Calu3 (cell line): ENCODE measurements at regions not wholly inside any gene's neighbourhood (a gene's known extent, or its start where the extent isn't known, plus 50 kb on each side); places are given as distances from the start of the nearest gene placed in this dataset.

ENCODE experiments used
- BruUV-seq: library from RNA; stranded (reverse); fragments of 400-500 nt; replicated peaks from 2 replicates; lab custom pipeline; 2021; lab: Mats Ljungman, UMichigan
- CTCF ChIA-PET: fragments of 300-600 bp; sonication (Branson Sonifier 250); formaldehyde crosslinking; loops from one replicate; lab custom pipeline; 2022; ENCODE audit warnings: antibody characterized with exemption; lab: Charles Lee
- DNase-seq: peaks from one replicate; pipeline ENCODE4 v3.0.0; 2022
- H3K27ac Mint-ChIP-seq: one replicate; pipeline ENCODE4 v1.8.0; 2022; ENCODE audit warnings: mixed read lengths; ENCODE audit not compliant: unreplicated experiment
- H3K27me3 Mint-ChIP-seq: one replicate; pipeline ENCODE4 v1.8.0; 2022; ENCODE audit warnings: mixed read lengths; ENCODE audit not compliant: unreplicated experiment
- H3K36me3 Mint-ChIP-seq: one replicate; pipeline ENCODE4 v1.8.0; 2022; ENCODE audit warnings: mild to moderate bottlenecking, moderate library complexity, mixed read lengths; ENCODE audit not compliant: insufficient read depth, unreplicated experiment
- H3K4me1 Mint-ChIP-seq: one replicate; pipeline ENCODE4 v1.8.0; 2022; ENCODE audit warnings: mild to moderate bottlenecking, low read depth, mixed read lengths; ENCODE audit not compliant: unreplicated experiment
- H3K4me3 Mint-ChIP-seq: one replicate; pipeline ENCODE4 v1.8.0; 2022; ENCODE audit warnings: mild to moderate bottlenecking, low read depth, moderate library complexity, mixed read lengths; ENCODE audit not compliant: unreplicated experiment
- H3K9me3 Mint-ChIP-seq: one replicate; pipeline ENCODE4 v1.8.0; 2022; ENCODE audit warnings: low read depth, mixed read lengths; ENCODE audit not compliant: unreplicated experiment
- CTCF ChIP-seq: fragments of 200-600 bp; IDR thresholded peaks from one replicate; pipeline ENCODE4 v1.8.0; 2022; ENCODE audit warnings: antibody characterized with exemption; ENCODE audit not compliant: unreplicated experiment
- intact Hi-C: fragments of 100-400 bp; cut with micrococcal nuclease; formaldehyde crosslinking; loops from one replicate; pipeline ENCODE4 v1.10.0; 2022; ENCODE audit not compliant: unreplicated experiment

GRCh38 chr2:172200495-172201085, 97.9 kb upstream of the DLX2 start:
- H3K9me3 Mint-ChIP-seq = no peaks in the 10 kb centered on the region
- no peak overlapping the region for H3K4me3 Mint-ChIP-seq
- H3K27me3 Mint-ChIP-seq = no peaks in the 10 kb centered on the region
- BruUV-seq = no TSS peak
- no peak for TF ChIP-seq CTCF
- CTCF ChIA-PET = no interaction called here
- no peak for DNase-seq
- peaks cover 15% of the 10 kb centered on the region for H3K4me1 Mint-ChIP-seq
- intact Hi-C loops = no loop called here
- no peaks in the 10 kb centered on the region for H3K36me3 Mint-ChIP-seq
- no peak overlapping the region for H3K27ac Mint-ChIP-seq

- intact Hi-C loops = no loop called here
- H3K9me3 Mint-ChIP-seq = no peaks in the 10 kb centered on the region
- TF ChIP-seq CTCF = no peak
- H3K27me3 Mint-ChIP-seq = no peaks in the 10 kb centered on the region
- H3K4me3 Mint-ChIP-seq = no peak overlapping the region
- H3K36me3 Mint-ChIP-seq = no peaks in the 10 kb centered on the region
- no peak for DNase-seq
- H3K4me1 Mint-ChIP-seq = no peaks in the 10 kb centered on the region
- CTCF ChIA-PET = no interaction called here
- no TSS peak for BruUV-seq
- no peak overlapping the region for H3K27ac Mint-ChIP-seq
Measured at GRCh38 chr2:172204309-172204708, 101.6 kb upstream of the DLX2 start.

- H3K4me3 Mint-ChIP-seq = no peak overlapping the region
- H3K27me3 Mint-ChIP-seq = no peaks in the 10 kb centered on the region
- no peaks in the 10 kb centered on the region for H3K36me3 Mint-ChIP-seq
- TF ChIP-seq CTCF = no peak
- intact Hi-C loops = no loop called here
- DNase-seq = no peak
- no peaks in the 10 kb centered on the region for H3K9me3 Mint-ChIP-seq
- H3K4me1 Mint-ChIP-seq = no peaks in the 10 kb centered on the region
- no TSS peak for BruUV-seq
- CTCF ChIA-PET = no interaction called here
- H3K27ac Mint-ChIP-seq = no peak overlapping the region
Measured at GRCh38 chr2:172204762-172205161, 102.1 kb upstream of the DLX2 start.

GRCh38 chr2:172205292-172205691, 102.6 kb upstream of the DLX2 start:
- Mint-ChIP-seq H3K4me1 (no peaks in the 10 kb centered on the region), H3K27me3 (no peaks in the 10 kb centered on the region), H3K4me3 (no peak overlapping the region), H3K36me3 (no peaks in the 10 kb centered on the region), H3K27ac (no peak overlapping the region), H3K9me3 (no peaks in the 10 kb centered on the region)
- no TSS peak for BruUV-seq
- CTCF ChIA-PET = no interaction called here
- DNase-seq = no peak
- intact Hi-C loops = no loop called here
- no peak for TF ChIP-seq CTCF
